Vagina (tissue), 2 donors: ENCODE measurements at regions not wholly inside any gene's neighbourhood (a gene's known extent, or its start where the extent isn't known, plus 50 kb on each side); places are given as distances from the start of the nearest gene placed in this dataset.

Experiments
- DNase-seq, 2 donors: peaks; one replicate each; pipeline ENCODE4 v3.0.0-alpha.2; 2017; ENCODE audit errors: extremely low spot score in 2 of 2
- H3K27ac ChIP-seq: fragments of 200-600 bp; sonication (generic); one replicate; pipeline ENCODE4 v1.5.1; 2019
- H3K27me3 ChIP-seq: fragments of 200-600 bp; sonication (generic); one replicate; pipeline ENCODE4 v1.5.1; 2019
- H3K36me3 ChIP-seq, 2 donors: fragments of 200-600 bp; sonication (generic); one replicate each; pipeline ENCODE4 v1.5.1; 2017 to 2019
- H3K4me1 ChIP-seq: fragments of 200-600 bp; sonication (generic); one replicate; pipeline ENCODE4 v1.5.1; 2019
- H3K4me3 ChIP-seq, 2 donors: fragments of 200-600 bp; sonication (generic); 1 replicate in 1 of 2; 2 replicates in 1 of 2; pipeline ENCODE4 v1.5.1; 2016 to 2019
- H3K9me3 ChIP-seq: fragments of 200-600 bp; sonication (generic); one replicate; pipeline ENCODE4 v1.5.1; 2019
- POLR2A ChIP-seq, 2 donors: fragments of 450-650 bp; IDR thresholded peaks; one replicate each; pipeline ENCODE4 v1.6.1; 2017; ENCODE audit warnings: antibody characterized with exemption in 2 of 2, mild to moderate bottlenecking in 2 of 2, moderate library complexity in 2 of 2
- POLR2AphosphoS5 ChIP-seq, 2 donors: sonication (generic); formaldehyde crosslinking; IDR thresholded peaks; one replicate each; pipeline ENCODE4 v1.9.0; 2017; ENCODE audit warnings: antibody characterized with exemption in 2 of 2, mild to moderate bottlenecking in 2 of 2, low read depth in 1 of 2; ENCODE audit not compliant: insufficient read depth in 1 of 2
- intact Hi-C: fragments of 100-400 bp; cut with DNase I; formaldehyde crosslinking; loops from one replicate; pipeline ENCODE4 v1.15.1; 2023
- TF ChIP-seq, protein P1 (sequence below), 3 experiments: fragments of 450-650 bp in 2 of 3; fragments of 200-600 bp in 1 of 3; sonication (generic) in 1 of 3; IDR thresholded peaks; one replicate each; pipeline ENCODE4 v1.5.1; 2017 to 2019; ENCODE audit warnings: antibody characterized with exemption in 3 of 3, mild to moderate bottlenecking in 2 of 3, moderate library complexity in 2 of 3

DNA sequence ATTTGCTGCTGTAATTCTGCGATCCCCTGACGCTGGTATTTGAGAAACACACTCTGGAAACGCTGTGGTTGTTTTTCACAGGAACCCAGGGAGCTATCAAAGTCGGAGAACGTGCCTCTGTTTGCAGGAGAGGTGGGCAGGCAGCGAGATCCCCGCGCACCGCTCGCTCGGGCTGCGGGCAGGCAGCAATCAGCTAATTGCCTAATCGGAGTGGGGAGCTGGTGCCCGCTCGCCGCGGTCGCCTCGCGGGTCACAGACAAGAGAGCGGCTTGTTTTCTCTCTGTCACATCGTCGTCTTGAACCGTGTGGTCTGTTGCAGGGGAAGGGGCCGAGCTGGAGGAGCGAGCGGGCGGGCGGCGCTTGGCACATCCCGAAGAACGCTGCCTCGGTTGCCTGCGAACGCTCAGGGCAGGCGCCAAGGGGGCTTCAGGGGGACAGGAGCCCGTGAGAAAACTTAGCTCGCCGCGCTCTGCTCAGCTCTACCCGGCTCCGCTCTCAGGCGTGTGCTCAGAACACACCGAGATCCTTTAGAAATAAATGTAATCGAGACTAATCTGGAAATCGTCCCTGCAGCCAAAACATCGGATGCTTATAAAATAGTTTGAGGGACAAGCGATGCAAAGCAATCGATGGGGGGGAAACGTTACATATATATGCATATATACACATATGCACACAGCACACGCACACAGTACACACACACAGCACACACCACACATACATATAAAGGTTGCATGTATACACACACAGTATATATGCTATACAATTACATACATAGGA is 93.6 kb upstream of the SMYD2 start:
- no peak overlapping the region for H3K27ac ChIP-seq
- H3K27me3 ChIP-seq, result no peaks in the 10 kb centered on the region

DNA sequence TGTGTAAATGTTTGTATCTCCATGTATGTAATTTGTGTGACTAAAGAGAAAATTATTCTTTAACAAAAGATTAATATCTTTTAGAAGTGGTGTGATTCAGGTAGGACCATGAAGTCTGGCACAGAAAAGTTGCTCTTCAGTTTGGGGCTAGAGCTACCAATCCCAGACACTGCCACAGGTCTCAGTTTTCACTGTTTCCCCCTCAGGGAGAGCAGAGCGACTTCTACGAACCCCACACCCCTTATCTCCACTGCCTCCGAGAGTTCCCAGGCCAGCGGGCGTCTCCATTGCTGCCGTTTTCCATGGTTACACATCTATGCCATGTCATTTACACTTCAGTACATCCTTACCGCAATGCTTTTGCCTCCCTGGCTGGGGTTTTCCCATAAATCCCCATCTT is 93.0 kb upstream of the SMYD2 start:
- Histone ChIP-seq H3K4me3 (no peak overlapping the region), H3K27me3 (no peaks in the 10 kb centered on the region), H3K4me1 (peaks cover 6% of the 10 kb centered on the region), H3K36me3 (no peaks in the 10 kb centered on the region), H3K27ac (no peak overlapping the region), H3K9me3 (no peaks in the 10 kb centered on the region)
- TF ChIP-seq, protein P1, sequence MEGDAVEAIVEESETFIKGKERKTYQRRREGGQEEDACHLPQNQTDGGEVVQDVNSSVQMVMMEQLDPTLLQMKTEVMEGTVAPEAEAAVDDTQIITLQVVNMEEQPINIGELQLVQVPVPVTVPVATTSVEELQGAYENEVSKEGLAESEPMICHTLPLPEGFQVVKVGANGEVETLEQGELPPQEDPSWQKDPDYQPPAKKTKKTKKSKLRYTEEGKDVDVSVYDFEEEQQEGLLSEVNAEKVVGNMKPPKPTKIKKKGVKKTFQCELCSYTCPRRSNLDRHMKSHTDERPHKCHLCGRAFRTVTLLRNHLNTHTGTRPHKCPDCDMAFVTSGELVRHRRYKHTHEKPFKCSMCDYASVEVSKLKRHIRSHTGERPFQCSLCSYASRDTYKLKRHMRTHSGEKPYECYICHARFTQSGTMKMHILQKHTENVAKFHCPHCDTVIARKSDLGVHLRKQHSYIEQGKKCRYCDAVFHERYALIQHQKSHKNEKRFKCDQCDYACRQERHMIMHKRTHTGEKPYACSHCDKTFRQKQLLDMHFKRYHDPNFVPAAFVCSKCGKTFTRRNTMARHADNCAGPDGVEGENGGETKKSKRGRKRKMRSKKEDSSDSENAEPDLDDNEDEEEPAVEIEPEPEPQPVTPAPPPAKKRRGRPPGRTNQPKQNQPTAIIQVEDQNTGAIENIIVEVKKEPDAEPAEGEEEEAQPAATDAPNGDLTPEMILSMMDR (IDR thresholded peaks at IDR 0.05), result no peak
- TF ChIP-seq POLR2AphosphoS5 (IDR thresholded peaks at IDR 0.05; ENCODE audit: insufficient read depth in 1 of 2, low read depth in 1 of 2), result no peak
- no peak for TF ChIP-seq POLR2A (IDR thresholded peaks at IDR 0.05)
- intact Hi-C loops, result no loop called here
- DNase-seq, result no peak

More for the DNA sequence above, 93.6 kb upstream of the SMYD2 start:
- intact Hi-C loops, result no loop called here
- no peaks in the 10 kb centered on the region for H3K36me3 ChIP-seq
- H3K9me3 ChIP-seq, result no peaks in the 10 kb centered on the region
- H3K4me3 ChIP-seq, result peak overlapping the region; percentile 12 to 27
- no peak for DNase-seq
- TF ChIP-seq POLR2AphosphoS5 (IDR thresholded peaks at IDR 0.05; ENCODE audit: insufficient read depth in 1 of 2, low read depth in 1 of 2), result no peak
- TF ChIP-seq, protein P1 (IDR thresholded peaks at IDR 0.05), result no peak
- TF ChIP-seq POLR2A (IDR thresholded peaks at IDR 0.05), result no peak
- H3K4me1 ChIP-seq, result peaks cover 6% of the 10 kb centered on the region

DNA sequence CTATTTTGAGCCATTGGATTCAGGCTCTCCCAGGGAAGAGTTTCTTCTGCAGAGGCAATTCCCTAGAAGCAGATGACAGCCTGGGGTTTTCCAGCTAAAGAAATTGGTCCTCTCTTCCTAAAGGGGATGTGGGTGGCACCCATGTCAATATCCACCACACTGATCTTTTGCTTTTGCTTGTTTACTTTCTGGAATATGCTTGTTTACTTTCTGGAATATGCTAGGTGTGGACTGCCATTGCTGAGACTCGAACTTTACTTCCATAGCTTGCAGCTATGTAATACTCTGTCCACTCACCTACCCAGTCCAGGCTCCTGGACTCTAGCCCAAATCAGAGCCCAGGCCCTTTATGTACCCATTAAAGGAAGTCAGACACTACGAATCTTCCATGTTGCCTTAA is 92.1 kb upstream of the SMYD2 start:
- H3K9me3 ChIP-seq, result no peaks in the 10 kb centered on the region
- intact Hi-C loops, result no loop called here
- TF ChIP-seq, protein P1 (IDR thresholded peaks at IDR 0.05), result no peak
- TF ChIP-seq POLR2AphosphoS5 (IDR thresholded peaks at IDR 0.05; ENCODE audit: insufficient read depth in 1 of 2, low read depth in 1 of 2) (no peak), POLR2A (IDR thresholded peaks at IDR 0.05) (no peak)
- H3K27ac ChIP-seq, result no peak overlapping the region
- H3K36me3 ChIP-seq, result no peaks in the 10 kb centered on the region
- H3K4me1 ChIP-seq, result peaks cover 6% of the 10 kb centered on the region
- DNase-seq, result no peak
- no peaks in the 10 kb centered on the region for H3K27me3 ChIP-seq
- no peak overlapping the region for H3K4me3 ChIP-seq

DNA sequence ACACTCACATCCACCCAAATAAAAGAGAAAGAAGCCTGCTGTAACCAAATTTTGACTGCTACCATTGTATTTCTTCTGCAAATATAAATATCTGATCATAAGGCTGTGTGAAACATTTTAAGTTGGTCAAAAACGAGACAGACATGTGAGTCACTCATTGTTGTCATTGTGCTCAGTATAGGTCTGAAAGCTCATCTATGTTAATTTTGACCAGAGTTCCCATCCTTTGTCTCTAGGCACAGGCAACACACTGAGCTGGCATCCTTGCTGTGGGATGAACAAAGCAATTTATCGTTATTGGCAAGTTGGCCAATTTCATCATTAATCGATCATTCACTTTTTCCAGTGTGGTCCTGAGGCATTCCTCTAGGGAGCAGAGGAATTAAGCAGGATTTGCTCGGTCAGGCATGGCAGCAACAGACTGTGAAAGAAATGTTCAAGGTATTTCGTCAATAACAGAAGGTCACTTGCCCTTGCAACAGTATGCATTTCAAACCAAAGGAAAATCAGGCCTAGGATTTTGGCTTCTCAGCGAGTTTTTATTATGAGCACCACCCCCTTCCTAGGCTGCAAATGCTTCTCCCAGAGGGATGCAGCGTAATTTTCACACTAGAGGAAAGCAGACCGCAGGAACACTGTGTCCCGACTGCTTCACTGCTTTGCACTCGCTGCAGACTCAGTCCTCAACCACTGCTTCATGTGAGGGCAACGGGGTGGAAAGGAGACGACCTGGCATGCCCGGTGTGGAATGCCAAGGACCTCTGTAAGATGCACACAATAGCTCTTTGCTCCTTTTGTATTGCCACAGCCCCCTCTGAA is 87.9 kb upstream of the SMYD2 start:
- Histone ChIP-seq H3K27ac (no peak overlapping the region), H3K4me3 (no peak overlapping the region), H3K27me3 (no peaks in the 10 kb centered on the region), H3K4me1 (no peaks in the 10 kb centered on the region), H3K9me3 (no peaks in the 10 kb centered on the region), H3K36me3 (no peaks in the 10 kb centered on the region)
- no peak for DNase-seq
- intact Hi-C loops, result no loop called here
- TF ChIP-seq POLR2AphosphoS5 (IDR thresholded peaks at IDR 0.05; ENCODE audit: insufficient read depth in 1 of 2, low read depth in 1 of 2) (no peak), POLR2A (IDR thresholded peaks at IDR 0.05) (no peak)
- TF ChIP-seq, protein P1 (IDR thresholded peaks at IDR 0.05), result no peak
